ENCODE measurements at regions not wholly inside any gene's neighbourhood (a gene's known extent, or its start where the extent isn't known, plus 50 kb on each side); places are given as distances from the start of the nearest gene placed in this dataset.

DNA sequence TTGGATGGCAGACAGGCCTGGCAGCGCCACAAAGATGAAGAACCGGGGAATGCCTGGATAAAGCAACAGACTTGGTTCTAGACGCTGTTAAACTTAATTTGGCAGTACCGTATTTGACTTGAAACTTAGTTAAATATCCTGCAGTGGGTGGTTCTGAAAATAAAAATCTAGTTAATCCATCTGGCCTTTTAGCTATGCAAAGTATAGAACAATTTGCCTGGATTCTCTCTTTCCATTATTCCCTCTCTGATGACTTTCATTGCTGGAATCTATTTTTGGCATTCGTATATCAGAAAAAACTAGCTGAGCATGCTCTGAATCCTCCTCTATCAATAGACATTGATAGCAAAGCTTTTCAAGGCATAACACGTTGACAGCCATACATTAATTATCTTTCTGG lies 203.6 kb downstream of the MACC1 start:
- TF ChIP-seq POLR2A (IDR thresholded peaks at IDR 0.05) (no peak), EP300 (IDR thresholded peaks at IDR 0.05) (no peak)
- TF ChIP-seq, protein P1, sequence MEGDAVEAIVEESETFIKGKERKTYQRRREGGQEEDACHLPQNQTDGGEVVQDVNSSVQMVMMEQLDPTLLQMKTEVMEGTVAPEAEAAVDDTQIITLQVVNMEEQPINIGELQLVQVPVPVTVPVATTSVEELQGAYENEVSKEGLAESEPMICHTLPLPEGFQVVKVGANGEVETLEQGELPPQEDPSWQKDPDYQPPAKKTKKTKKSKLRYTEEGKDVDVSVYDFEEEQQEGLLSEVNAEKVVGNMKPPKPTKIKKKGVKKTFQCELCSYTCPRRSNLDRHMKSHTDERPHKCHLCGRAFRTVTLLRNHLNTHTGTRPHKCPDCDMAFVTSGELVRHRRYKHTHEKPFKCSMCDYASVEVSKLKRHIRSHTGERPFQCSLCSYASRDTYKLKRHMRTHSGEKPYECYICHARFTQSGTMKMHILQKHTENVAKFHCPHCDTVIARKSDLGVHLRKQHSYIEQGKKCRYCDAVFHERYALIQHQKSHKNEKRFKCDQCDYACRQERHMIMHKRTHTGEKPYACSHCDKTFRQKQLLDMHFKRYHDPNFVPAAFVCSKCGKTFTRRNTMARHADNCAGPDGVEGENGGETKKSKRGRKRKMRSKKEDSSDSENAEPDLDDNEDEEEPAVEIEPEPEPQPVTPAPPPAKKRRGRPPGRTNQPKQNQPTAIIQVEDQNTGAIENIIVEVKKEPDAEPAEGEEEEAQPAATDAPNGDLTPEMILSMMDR (IDR thresholded peaks at IDR 0.05): no peak

Measured in ovary (tissue), 3 donors.